Endothelial cell of hepatic sinusoid (primary cell): ENCODE measurements at regions not wholly inside any gene's neighbourhood (a gene's known extent, or its start where the extent isn't known, plus 50 kb on each side); places are given as distances from the start of the nearest gene placed in this dataset.

ENCODE experiments used
- in situ Hi-C: cut with HindIII; loops from 2 replicates; pipeline ENCODE4 v1.10.0; 2017; ENCODE audit warnings: low sequenced_read_pairs

- in situ Hi-C loops, result no loop called here
These were observed 193.0 kb downstream of the ACKR3 start for GRCh38 chr2:236762628-236763027.

GRCh38 chr2:236763857-236764256 lies 194.2 kb downstream of the ACKR3 start:
- in situ Hi-C loops, result no loop called here

- in situ Hi-C loops, result no loop called here
These were observed 195.1 kb downstream of the ACKR3 start for GRCh38 chr2:236764716-236765115.

- in situ Hi-C loops, result no loop called here
These were observed 195.9 kb downstream of the ACKR3 start for GRCh38 chr2:236765478-236765877.

GRCh38 chr2:236766850-236767249 lies 197.2 kb downstream of the ACKR3 start:
- in situ Hi-C loops, result no loop called here

GRCh38 chr2:236767941-236768340 lies 198.3 kb downstream of the ACKR3 start:
- in situ Hi-C loops, result no loop called here

GRCh38 chr2:236768393-236769140 lies 198.9 kb downstream of the ACKR3 start:
- in situ Hi-C loops, result no loop called here

- in situ Hi-C loops, result no loop called here
These were observed 200.5 kb downstream of the ACKR3 start for GRCh38 chr2:236769981-236770671.

- in situ Hi-C loops, result no loop called here
These were observed 202.7 kb downstream of the ACKR3 start for GRCh38 chr2:236772220-236772837.

- in situ Hi-C loops, result no loop called here
These were observed 203.6 kb downstream of the ACKR3 start for GRCh38 chr2:236773206-236773605.

GRCh38 chr2:236774171-236774570 lies 204.5 kb downstream of the ACKR3 start:
- in situ Hi-C loops, result no loop called here

- in situ Hi-C loops, result loop anchor here (5.0 kb wide), 1 partner anchor 57 kb away; no protein-coding TSS in a partner anchor
These were observed 205.9 kb downstream of the ACKR3 start for GRCh38 chr2:236775511-236775910.

GRCh38 chr2:236776206-236776605 lies 206.6 kb downstream of the ACKR3 start:
- in situ Hi-C loops, result loop anchor here (5.0 kb wide), 1 partner anchor 56 kb away; no protein-coding TSS in a partner anchor

GRCh38 chr2:236776695-236777251 lies 207.1 kb downstream of the ACKR3 start:
- in situ Hi-C loops, result loop anchor here (5.0 kb wide), 1 partner anchor 56 kb away; no protein-coding TSS in a partner anchor

GRCh38 chr2:236777408-236777807 lies 207.8 kb downstream of the ACKR3 start:
- in situ Hi-C loops, result loop anchor here (5.0 kb wide), 1 partner anchor 55 kb away; no protein-coding TSS in a partner anchor

- in situ Hi-C loops, result no loop called here
These were observed 212.6 kb downstream of the ACKR3 start for GRCh38 chr2:236781933-236782816.

- in situ Hi-C loops, result no loop called here
These were observed 213.3 kb downstream of the ACKR3 start for GRCh38 chr2:236782938-236783337.

- in situ Hi-C loops, result no loop called here
These were observed 213.9 kb downstream of the ACKR3 start for GRCh38 chr2:236783417-236784020.

- in situ Hi-C loops, result no loop called here
These were observed 216.0 kb downstream of the ACKR3 start for GRCh38 chr2:236785611-236786057.

- in situ Hi-C loops, result no loop called here
These were observed 217.1 kb downstream of the ACKR3 start for GRCh38 chr2:236786751-236787150.
